NCI-H2196 treated with DMSO at 0.1 percent for 48 hours (cell line): ENCODE measurements at regions not wholly inside any gene's neighbourhood (a gene's known extent, or its start where the extent isn't known, plus 50 kb on each side); places are given as distances from the start of the nearest gene placed in this dataset.
"Not testable (repeated sequence)": the region's sequence is repeated elsewhere in the genome, so short reads cannot be mapped to it uniquely, and the experiment has no call there.

ENCODE experiments used
- DNase-seq: peaks from one replicate; lab custom pipeline; 2025; ENCODE audit not compliant: unreplicated experiment; lab: John Stamatoyannopoulos, UW

GRCh38 chr6:40848038-40848437 is 191.0 kb downstream of the UNC5CL start:
- no peak for DNase-seq

- DNase-seq = no peak
These were observed 193.5 kb downstream of the UNC5CL start for GRCh38 chr6:40845553-40845952.

GRCh38 chr6:40844246-40844645 is 194.8 kb downstream of the UNC5CL start:
- no peak for DNase-seq

- no peak for DNase-seq
These were observed 197.3 kb downstream of the UNC5CL start for GRCh38 chr6:40841721-40842120.

GRCh38 chr6:40832691-40833090 is 206.3 kb downstream of the UNC5CL start:
- no peak for DNase-seq

GRCh38 chr6:40831381-40831780 is 207.6 kb downstream of the UNC5CL start:
- DNase-seq = no peak

GRCh38 chr6:40825102-40825501 is 213.9 kb downstream of the UNC5CL start:
- DNase-seq = no peak

- DNase-seq = not testable (repeated sequence)
These were observed 214.8 kb downstream of the UNC5CL start for GRCh38 chr6:40823917-40824891.

- no peak for DNase-seq
These were observed 216.4 kb downstream of the UNC5CL start for GRCh38 chr6:40822619-40823018.

- no peak for DNase-seq
These were observed 219.7 kb downstream of the UNC5CL start for GRCh38 chr6:40819182-40819834.

GRCh38 chr6:40817369-40817768 is 221.7 kb downstream of the UNC5CL start:
- no peak for DNase-seq

GRCh38 chr6:40816601-40817000 is 222.4 kb downstream of the UNC5CL start:
- DNase-seq = no peak

- no peak for DNase-seq
These were observed 223.3 kb downstream of the UNC5CL start for GRCh38 chr6:40815731-40816130.

GRCh38 chr6:40810171-40810570 is 223.0 kb upstream of the LRFN2 start:
- DNase-seq = no peak

GRCh38 chr6:40809627-40810026 is 222.5 kb upstream of the LRFN2 start:
- no peak for DNase-seq

GRCh38 chr6:40807484-40807883 is 220.3 kb upstream of the LRFN2 start:
- DNase-seq = no peak

- no peak for DNase-seq
These were observed 219.2 kb upstream of the LRFN2 start for GRCh38 chr6:40806256-40806864.

GRCh38 chr6:40805336-40805735 is 218.2 kb upstream of the LRFN2 start:
- no peak for DNase-seq

- DNase-seq = no peak
These were observed 217.7 kb upstream of the LRFN2 start for GRCh38 chr6:40804905-40805304.

- no peak for DNase-seq
These were observed 216.9 kb upstream of the LRFN2 start for GRCh38 chr6:40803897-40804702.

- DNase-seq = no peak
These were observed 215.3 kb upstream of the LRFN2 start for GRCh38 chr6:40802481-40802880.
